ENCODE measurements at regions not wholly inside any gene's neighbourhood (a gene's known extent, or its start where the extent isn't known, plus 50 kb on each side); places are given as distances from the start of the nearest gene placed in this dataset.

- TF ChIP-seq ZNF425 (CRISPR knock-in tag; conservative IDR thresholded peaks at IDR 0.05) (no peak), NR1H2 (CRISPR knock-in tag; IDR thresholded peaks at IDR 0.05) (no peak), PRRX2 (CRISPR knock-in tag; IDR thresholded peaks at IDR 0.05) (no peak), NR3C1 (CRISPR knock-in tag; conservative IDR thresholded peaks at IDR 0.05; ENCODE audit: low read depth) (no peak), USF2 (CRISPR knock-in tag; IDR thresholded peaks at IDR 0.05) (no peak), FOXJ3 (CRISPR knock-in tag; IDR thresholded peaks at IDR 0.05; ENCODE audit: borderline replicate concordance) (no peak), E2F1 (CRISPR knock-in tag; IDR thresholded peaks at IDR 0.05) (no peak), ATF6 (CRISPR knock-in tag; IDR thresholded peaks at IDR 0.05) (no peak), CREB1 (CRISPR knock-in tag; IDR thresholded peaks at IDR 0.05) (no peak), ZNF396 (CRISPR knock-in tag; IDR thresholded peaks at IDR 0.05; ENCODE audit: borderline replicate concordance) (no peak), ZBTB21 (CRISPR knock-in tag; IDR thresholded peaks at IDR 0.05; ENCODE audit: borderline replicate concordance) (no peak), SOX15 (CRISPR knock-in tag; IDR thresholded peaks at IDR 0.05) (no peak)
Measured at GRCh38 chr1:50264590-50264989, 155.9 kb downstream of the ELAVL4 start (continued).

- H3K27me3 Mint-ChIP-seq (ENCODE audit: low read depth), result peaks cover 9% of the 10 kb centered on the region
- no peak overlapping the region for H3K4me3 Mint-ChIP-seq
- H3K4me1 Mint-ChIP-seq, result peaks cover 2% of the 10 kb centered on the region; the same call in 1 of the 2 replicates
- CTCF ChIA-PET, result interaction anchor here (1.2 to 2.2 kb wide), 2 partner anchors 10 to 13 kb away, joined by 4 to 9 read pairs; no protein-coding TSS in a partner anchor
- no peak for TF ChIP-seq NFYB (CRISPR knock-in tag; conservative IDR thresholded peaks at IDR 0.05; ENCODE audit: low read depth)
- no peak for TF ChIP-seq CREB1 (CRISPR knock-in tag; IDR thresholded peaks at IDR 0.05)
- H3K36me3 Mint-ChIP-seq, result no peaks in the 10 kb centered on the region
- POLR2A ChIA-PET, result no interaction called here
- no peak for DNase-seq (ENCODE audit: low spot score)
- no peak for ATAC-seq
- no peak overlapping the region for H3K27ac Mint-ChIP-seq
- no peaks in the 10 kb centered on the region for H3K9me3 Mint-ChIP-seq
Measured at GRCh38 chr1:50262436-50262835, 153.7 kb downstream of the ELAVL4 start.

GRCh38 chr1:50261951-50262350 lies 153.2 kb downstream of the ELAVL4 start:
- Mint-ChIP-seq H3K36me3 (no peaks in the 10 kb centered on the region), H3K27ac (no peak overlapping the region), H3K4me1 (peaks cover 2% of the 10 kb centered on the region; the same call in 1 of the 2 replicates), H3K27me3 (ENCODE audit: low read depth) (peaks cover 6% of the 10 kb centered on the region), H3K4me3 (no peak overlapping the region), H3K9me3 (no peaks in the 10 kb centered on the region)
- ChIA-PET CTCF (interaction anchor here (2.2 kb wide), 1 partner anchor 11 kb away, joined by 9 read pairs; no protein-coding TSS in a partner anchor), POLR2A (no interaction called here)
- DNase-seq (ENCODE audit: low spot score) (no peak), ATAC-seq (no peak)
- TF ChIP-seq ZNF532 (CRISPR knock-in tag; IDR thresholded peaks at IDR 0.05; ENCODE audit: borderline replicate concordance), result no peak
- no peak for TF ChIP-seq E2F1 (CRISPR knock-in tag; IDR thresholded peaks at IDR 0.05)
- TF ChIP-seq HMGXB4 (CRISPR knock-in tag; IDR thresholded peaks at IDR 0.05), result no peak
- no peak for TF ChIP-seq ATF1 (CRISPR knock-in tag; IDR thresholded peaks at IDR 0.05)
- no peak for TF ChIP-seq ZMAT4 (CRISPR knock-in tag; IDR thresholded peaks at IDR 0.05)
- no peak for TF ChIP-seq KAT7 (CRISPR knock-in tag; IDR thresholded peaks at IDR 0.05; ENCODE audit: borderline replicate concordance)
- TF ChIP-seq ATF3 (CRISPR knock-in tag; conservative IDR thresholded peaks at IDR 0.05), result no peak

Measured in WTC11 (cell line).